OCI-LY3 (cell line): ENCODE measurements at regions not wholly inside any gene's neighbourhood (a gene's known extent, or its start where the extent isn't known, plus 50 kb on each side); places are given as distances from the start of the nearest gene placed in this dataset.

Experiments used
- EZH2phosphoT487 ChIP-seq: fragments of 200-600 bp; shearing (Covaris generic); IDR thresholded peaks from 2 replicates; pipeline ENCODE4 v1.6.1; 2018; ENCODE audit warnings: antibody characterized with exemption, mixed run types, low read depth
- TF ChIP-seq, protein P1 (sequence below): fragments of 200-600, 300-600 bp; sonication (generic); IDR thresholded peaks from 2 replicates; pipeline ENCODE4 v1.5.1; 2014; ENCODE audit warnings: antibody characterized with exemption, low read length, low read depth

DNA sequence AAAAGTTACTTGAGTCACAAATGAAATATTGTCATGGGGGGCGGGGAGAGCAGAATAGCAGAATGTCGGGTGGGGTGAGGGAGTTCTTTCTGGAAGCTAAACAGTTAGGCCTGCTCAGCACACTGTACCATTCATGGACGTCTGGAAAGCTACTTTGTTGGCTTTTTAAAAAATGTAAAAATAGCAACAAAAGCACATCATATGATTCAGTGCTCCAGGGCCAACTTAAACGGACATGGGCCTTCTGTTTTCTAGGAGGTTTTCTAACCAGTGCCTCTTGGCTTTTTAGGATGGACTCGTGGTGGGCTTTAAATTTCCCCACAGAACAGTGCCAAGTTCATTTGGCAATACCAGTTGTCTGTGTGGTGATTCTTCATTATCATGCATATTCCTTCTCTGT lies 57.4 kb upstream of the CLCN4 start:
- TF ChIP-seq EZH2phosphoT487: no peak
- TF ChIP-seq, protein P1, sequence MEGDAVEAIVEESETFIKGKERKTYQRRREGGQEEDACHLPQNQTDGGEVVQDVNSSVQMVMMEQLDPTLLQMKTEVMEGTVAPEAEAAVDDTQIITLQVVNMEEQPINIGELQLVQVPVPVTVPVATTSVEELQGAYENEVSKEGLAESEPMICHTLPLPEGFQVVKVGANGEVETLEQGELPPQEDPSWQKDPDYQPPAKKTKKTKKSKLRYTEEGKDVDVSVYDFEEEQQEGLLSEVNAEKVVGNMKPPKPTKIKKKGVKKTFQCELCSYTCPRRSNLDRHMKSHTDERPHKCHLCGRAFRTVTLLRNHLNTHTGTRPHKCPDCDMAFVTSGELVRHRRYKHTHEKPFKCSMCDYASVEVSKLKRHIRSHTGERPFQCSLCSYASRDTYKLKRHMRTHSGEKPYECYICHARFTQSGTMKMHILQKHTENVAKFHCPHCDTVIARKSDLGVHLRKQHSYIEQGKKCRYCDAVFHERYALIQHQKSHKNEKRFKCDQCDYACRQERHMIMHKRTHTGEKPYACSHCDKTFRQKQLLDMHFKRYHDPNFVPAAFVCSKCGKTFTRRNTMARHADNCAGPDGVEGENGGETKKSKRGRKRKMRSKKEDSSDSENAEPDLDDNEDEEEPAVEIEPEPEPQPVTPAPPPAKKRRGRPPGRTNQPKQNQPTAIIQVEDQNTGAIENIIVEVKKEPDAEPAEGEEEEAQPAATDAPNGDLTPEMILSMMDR: no peak
